GM04504 (cell line): ENCODE measurements at regions not wholly inside any gene's neighbourhood (a gene's known extent, or its start where the extent isn't known, plus 50 kb on each side); places are given as distances from the start of the nearest gene placed in this dataset.
"Not testable (repeated sequence)": the region's sequence is repeated elsewhere in the genome, so short reads cannot be mapped to it uniquely, and the experiment has no call there.

Experiments
- DNase-seq: peaks from one replicate; pipeline ENCODE4 v3.0.0-alpha.2; 2012; ENCODE audit warnings: low read depth

DNA sequence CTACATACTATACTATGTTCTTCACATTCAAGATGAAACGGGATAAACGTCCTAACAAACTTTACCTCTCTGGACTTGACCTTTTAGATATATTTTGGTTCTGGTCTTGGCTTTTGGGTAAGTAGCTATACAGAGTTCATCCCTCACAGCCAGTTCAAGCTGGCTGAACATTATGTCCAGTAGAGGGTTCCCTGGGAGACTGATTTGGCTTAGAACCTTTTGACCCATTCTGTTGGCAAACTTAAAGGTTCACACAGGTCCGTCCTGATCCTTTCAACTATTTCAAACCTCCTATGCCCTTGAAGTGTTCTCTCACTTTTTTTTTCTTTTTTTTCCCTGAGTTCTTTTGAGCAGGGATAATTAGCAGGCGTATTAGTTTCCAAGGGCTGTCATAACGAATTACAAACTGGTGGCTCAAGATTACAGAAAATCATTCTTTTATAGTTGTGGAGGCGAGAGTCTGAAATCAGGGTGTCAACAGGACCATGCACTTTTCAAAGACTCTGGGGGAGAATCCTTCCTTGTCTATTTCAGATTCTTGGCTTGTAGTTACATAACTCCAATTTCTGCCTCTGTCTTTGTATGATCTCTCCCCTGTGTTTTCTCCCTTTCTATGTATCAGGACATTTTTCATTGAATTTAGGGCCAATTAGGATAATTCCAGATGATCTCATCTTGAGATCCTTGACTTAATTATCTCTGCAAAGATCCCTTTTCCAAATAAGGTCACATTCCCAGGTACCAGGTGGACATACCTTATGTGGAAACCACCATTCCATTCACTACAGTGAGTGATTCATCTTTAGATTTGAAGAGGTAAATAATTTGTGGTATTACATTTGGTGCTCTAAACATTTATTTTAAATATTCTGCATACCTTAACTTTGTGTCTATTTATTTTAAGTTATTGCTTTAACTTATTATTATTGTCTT, 257.4 kb upstream of the USP25 start:
- DNase-seq: no peak

DNA sequence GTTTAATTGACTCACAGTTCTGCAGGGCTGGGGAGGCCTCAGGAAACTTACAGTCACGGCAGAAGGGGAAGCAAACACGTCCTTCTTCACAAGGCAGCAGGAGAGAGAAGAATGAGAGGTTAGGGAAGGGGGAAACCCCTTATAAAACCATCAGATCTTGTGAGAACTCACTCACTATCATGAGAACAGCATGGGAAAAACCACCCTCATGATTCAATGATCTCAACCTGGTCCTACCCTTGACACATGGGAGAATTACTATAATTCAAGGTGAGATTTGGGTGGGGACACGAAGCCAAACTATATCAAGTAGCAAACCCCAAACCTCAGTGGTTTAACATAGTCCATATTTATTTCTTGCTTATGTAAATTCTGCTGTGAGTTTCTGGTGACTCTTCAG, 252.0 kb upstream of the USP25 start:
- DNase-seq: not testable (repeated sequence)

- DNase-seq: no peak
Measured at GRCh38 chr21:15480160-15480559, 249.6 kb upstream of the USP25 start.

- DNase-seq: peak; percentile 70
Measured at GRCh38 chr21:15483138-15483780, 246.5 kb upstream of the USP25 start.

DNA sequence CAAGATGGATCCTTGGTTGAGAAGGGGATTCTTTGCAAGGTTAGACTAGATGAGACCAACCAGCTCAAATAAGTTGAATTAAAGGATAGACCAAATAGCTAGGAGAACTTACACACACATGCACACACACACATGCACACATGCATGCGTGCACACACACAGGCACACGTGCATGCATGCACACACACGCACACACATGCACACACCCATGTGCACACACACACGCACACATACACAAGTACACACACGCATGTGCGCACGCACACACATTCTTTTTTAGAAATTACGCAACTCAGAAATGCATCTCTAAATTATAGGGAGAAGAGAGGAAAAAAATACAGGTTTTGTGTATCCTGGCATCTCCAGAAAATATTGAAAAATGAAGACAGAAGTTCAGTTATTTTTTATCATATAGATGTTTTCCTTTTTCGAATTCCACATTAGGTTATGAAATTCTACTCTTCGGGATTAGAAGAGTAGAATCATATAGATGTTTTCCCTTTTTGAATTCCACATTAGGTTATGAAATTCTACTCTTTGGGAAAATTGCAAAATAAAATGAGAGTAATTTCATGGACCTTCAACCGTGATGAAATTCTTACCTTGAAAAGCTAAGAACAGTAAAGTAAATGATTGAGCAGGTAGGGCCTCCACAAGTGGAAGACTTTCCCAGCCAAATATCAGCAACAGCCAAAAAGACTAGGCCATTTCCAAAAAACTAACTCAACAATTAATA, 243.2 kb upstream of the USP25 start:
- DNase-seq: no peak

- DNase-seq: no peak
Measured at GRCh38 chr21:15487196-15487550, 242.6 kb upstream of the USP25 start.

- DNase-seq: no peak
Measured at GRCh38 chr21:15491100-15491499, 238.7 kb upstream of the USP25 start.

DNA sequence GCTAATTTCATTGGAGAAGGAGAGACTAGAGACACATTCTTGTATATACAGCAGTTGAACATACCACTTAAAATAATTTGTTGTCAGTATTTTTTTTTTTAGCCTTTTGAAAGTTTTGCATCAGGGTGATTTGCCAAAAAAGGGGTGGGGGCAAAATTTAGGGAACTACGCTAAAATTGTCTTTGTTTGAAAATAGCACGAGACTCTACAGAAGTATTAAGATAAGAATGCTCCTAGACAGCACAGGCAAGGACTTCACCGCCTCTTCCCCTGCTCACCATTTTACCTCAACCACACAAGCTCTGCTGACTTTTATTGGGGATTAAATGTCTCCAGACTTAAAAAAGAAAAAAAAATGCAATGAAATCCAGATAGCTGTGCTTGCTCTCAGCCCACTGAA, 236.1 kb upstream of the USP25 start:
- no peak for DNase-seq

DNA sequence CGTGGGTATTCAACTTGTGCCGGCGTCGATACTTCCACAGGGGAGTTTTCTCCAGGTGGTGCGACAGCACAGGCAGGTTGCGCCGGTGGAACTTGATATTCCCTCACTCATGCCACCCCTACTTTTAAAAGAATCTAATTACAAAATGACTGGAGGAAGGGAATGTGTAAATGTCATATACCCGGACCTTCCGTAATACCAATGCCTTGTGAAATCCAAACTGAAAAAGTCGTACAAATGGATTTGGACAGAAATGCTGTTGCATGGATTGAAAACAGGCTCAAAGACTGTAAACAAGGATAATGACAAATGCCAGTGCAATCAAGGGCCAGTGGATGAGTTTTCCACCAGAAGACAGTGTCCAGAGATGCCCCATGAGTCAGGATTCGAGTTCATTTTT, 235.3 kb upstream of the USP25 start:
- DNase-seq: no peak

DNA sequence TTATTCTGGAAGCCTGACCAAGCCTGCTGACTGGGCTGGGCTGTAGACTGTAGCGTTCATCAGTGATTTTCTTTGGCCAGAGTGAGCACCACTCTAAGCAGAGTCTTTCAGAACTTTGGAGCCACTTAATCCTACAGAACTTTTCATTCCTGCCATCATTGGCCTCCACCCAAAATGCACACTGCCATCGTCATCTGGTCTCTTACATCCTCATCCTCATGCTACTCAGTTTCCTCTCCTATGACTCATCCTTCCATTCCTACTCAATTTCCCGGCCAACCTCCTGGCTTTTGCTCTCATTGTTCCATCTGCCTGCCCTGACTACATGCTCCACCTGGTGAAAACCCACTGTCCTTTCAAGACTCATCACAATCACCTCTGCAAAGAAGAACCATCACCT, 233.8 kb upstream of the USP25 start:
- DNase-seq: no peak

DNA sequence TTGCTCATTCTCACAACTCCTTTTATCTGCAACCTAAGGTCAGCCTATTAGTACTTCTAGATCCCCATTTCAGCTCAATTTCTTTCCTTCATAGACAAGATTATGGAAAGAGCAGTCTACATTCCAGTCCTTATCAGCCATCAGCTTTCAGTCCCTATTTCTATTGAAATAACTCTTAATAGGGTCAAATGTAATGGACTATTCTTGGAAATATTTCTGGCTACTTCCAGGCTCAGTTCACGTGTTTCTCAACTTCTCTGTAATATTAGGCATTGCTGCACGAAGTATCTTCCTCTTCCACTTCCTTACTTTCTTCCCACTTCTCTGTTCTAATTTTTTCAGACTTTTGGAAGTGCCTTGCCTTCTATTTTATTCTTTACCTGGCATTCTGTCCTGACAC, 232.9 kb upstream of the USP25 start:
- no peak for DNase-seq

GRCh38 chr21:15498455-15498854, 231.3 kb upstream of the USP25 start:
- no peak for DNase-seq

GRCh38 chr21:15506086-15506485, 223.7 kb upstream of the USP25 start:
- DNase-seq: no peak

GRCh38 chr21:15508554-15508953, 221.2 kb upstream of the USP25 start:
- no peak for DNase-seq

- DNase-seq: no peak
Measured at GRCh38 chr21:15514073-15514946, 215.5 kb upstream of the USP25 start.

- DNase-seq: no peak
Measured at GRCh38 chr21:15515908-15516307, 213.9 kb upstream of the USP25 start.

- DNase-seq: no peak
Measured at GRCh38 chr21:15517394-15517793, 212.4 kb upstream of the USP25 start.

- peak; percentile 3 for DNase-seq
Measured at GRCh38 chr21:15520811-15521643, 208.8 kb upstream of the USP25 start.

DNA sequence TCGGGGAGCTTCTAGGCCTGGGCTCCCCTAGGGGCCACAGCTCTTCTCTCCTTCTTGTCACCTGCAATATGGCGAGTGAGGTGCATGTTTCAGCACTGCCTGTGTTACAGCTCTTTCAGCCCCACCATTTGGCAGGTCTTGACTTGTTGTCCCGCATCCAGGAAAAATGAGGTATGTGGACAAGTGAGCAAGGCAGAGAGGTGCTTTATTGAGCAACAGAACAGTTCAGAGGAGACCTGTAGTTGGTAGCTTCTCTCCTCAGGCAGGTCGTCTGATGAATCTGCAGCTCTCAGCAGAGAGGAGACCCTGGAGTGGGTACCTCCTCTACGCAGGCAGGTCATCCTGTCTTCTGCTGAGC, 208.2 kb upstream of the USP25 start:
- no peak for DNase-seq

GRCh38 chr21:15522148-15522547, 207.6 kb upstream of the USP25 start:
- no peak for DNase-seq

DNA sequence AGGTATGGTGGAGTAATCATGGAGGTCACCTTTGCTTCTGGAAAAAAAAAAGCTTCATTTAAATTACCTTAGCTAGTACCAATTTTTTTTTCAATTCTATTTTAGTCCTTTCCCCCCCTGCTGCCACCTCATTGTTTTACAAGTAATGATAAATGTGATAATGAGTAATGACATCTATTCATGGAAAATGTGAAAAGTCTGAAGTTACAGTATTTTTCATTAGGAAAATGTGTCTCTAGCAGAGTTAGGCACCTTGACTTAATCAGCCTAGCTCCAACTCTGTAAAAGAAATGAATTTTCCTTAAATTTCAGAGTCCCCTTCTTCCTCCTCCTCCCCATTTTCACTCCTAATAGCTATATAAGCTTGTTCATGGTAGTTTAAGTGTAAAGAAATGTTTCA, 204.9 kb upstream of the USP25 start:
- no peak for DNase-seq
